H1 (cell line): ENCODE measurements at regions not wholly inside any gene's neighbourhood (a gene's known extent, or its start where the extent isn't known, plus 50 kb on each side); places are given as distances from the start of the nearest gene placed in this dataset.

Experiments used
- CTCF ChIA-PET: fragments of 300-600 bp; sonication (Branson Sonifier 250); formaldehyde crosslinking; loops from one replicate; lab custom pipeline; 2021; ENCODE audit not compliant: partially characterized antibody; lab: Charles Lee
- POLR2A ChIA-PET: fragments of 300-600 bp; sonication (Branson Sonifier 250); formaldehyde crosslinking; loops from one replicate; lab custom pipeline; 2021; ENCODE audit warnings: inconsistent platforms; ENCODE audit not compliant: partially characterized antibody; lab: Charles Lee
- DNase-seq, 2 experiments: peaks; one replicate each; pipeline versions ENCODE4 v3.0.0 to v3.0.0-alpha.2; 2010 to 2022; ENCODE audit warnings: low spot score in 2 of 2, low read depth in 1 of 2, mixed read lengths in 1 of 2
- FAIRE-seq: peaks from 2 replicates; lab custom pipeline; 2011; peaks lifted over from hg19 to GRCh38; lab: Jason Lieb, UNC
- H2AFZ ChIP-seq: 2 replicates; pipeline ENCODE4 v1.8.1; 2012; ENCODE audit warnings: low read length, inconsistent platforms
- H2AK5ac ChIP-seq: 2 replicates; pipeline ENCODE4 v1.6.1; 2013; ENCODE audit warnings: low read depth, low read length
- H2BK120ac ChIP-seq: replicated peaks from 2 replicates; pipeline ENCODE3; 2013; ENCODE audit warnings: low read depth, low read length, inconsistent platforms
- H2BK12ac ChIP-seq: 2 replicates; pipeline ENCODE4 v1.6.1; 2013; ENCODE audit warnings: low read depth, low read length
- H2BK15ac ChIP-seq: 2 replicates; pipeline ENCODE4 v1.6.1; 2013; ENCODE audit warnings: low read length
- H2BK20ac ChIP-seq: 2 replicates; pipeline ENCODE4 v1.6.1; 2013; ENCODE audit warnings: low read length
- H2BK5ac ChIP-seq: 2 replicates; pipeline ENCODE4 v1.6.1; 2013; ENCODE audit warnings: low read depth, low read length
- H3K14ac ChIP-seq: 2 replicates; pipeline ENCODE4 v1.6.1; 2013; ENCODE audit warnings: inconsistent platforms; ENCODE audit not compliant: insufficient read length
- H3K18ac ChIP-seq: 2 replicates; pipeline ENCODE4 v1.6.1; 2013; ENCODE audit warnings: low read length; ENCODE audit errors: extremely low read depth
- H3K23ac ChIP-seq: 2 replicates; pipeline ENCODE4 v1.6.1; 2013; ENCODE audit warnings: inconsistent platforms; ENCODE audit not compliant: insufficient read length
- H3K23me2 ChIP-seq: 2 replicates; pipeline ENCODE4 v1.6.1; 2013; ENCODE audit warnings: low read depth, low read length
- H3K27ac ChIP-seq: 2 replicates; pipeline ENCODE4 v1.6.1; 2011; ENCODE audit warnings: low read depth, low read length, inconsistent platforms
- H3K27me3 ChIP-seq, 4 experiments: replicated peaks in 1 of 4; 1 replicate in 1 of 4; 2 replicates in 3 of 4; pipeline versions ENCODE4 v1.6.1 to v1.8.1; 2011 to 2013; ENCODE audit warnings: low read length in 3 of 4, mild to moderate bottlenecking in 3 of 4, inconsistent platforms in 2 of 4, mixed read lengths in 2 of 4, moderate library complexity in 1 of 4; ENCODE audit not compliant: control insufficient read depth in 3 of 4, insufficient read depth in 3 of 4; ENCODE audit errors: extremely low read depth in 1 of 4
- H3K36me3 ChIP-seq, 4 experiments: 2 replicates each; pipeline versions ENCODE4 v1.6.1 to v1.8.1; 2011 to 2013; ENCODE audit warnings: mild to moderate bottlenecking in 4 of 4, low read length in 3 of 4, moderate library complexity in 2 of 4, control low read depth in 1 of 4, inconsistent platforms in 1 of 4; ENCODE audit not compliant: insufficient read depth in 4 of 4, control insufficient read depth in 2 of 4
- H3K4ac ChIP-seq: replicated peaks from 2 replicates; pipeline ENCODE3; 2013; ENCODE audit warnings: low read length, low read depth, mixed read lengths, inconsistent platforms; ENCODE audit not compliant: insufficient read length
- H3K4me1 ChIP-seq, 4 experiments: replicated peaks in 1 of 4; 1 replicate in 1 of 4; 2 replicates in 3 of 4; pipeline versions ENCODE4 v1.6.1 to v1.8.1; 2011 to 2013; ENCODE audit warnings: low read length in 3 of 4, inconsistent platforms in 2 of 4, mixed read lengths in 1 of 4; ENCODE audit not compliant: insufficient read depth in 4 of 4, control insufficient read depth in 3 of 4
- H3K4me2 ChIP-seq, 2 experiments: 2 replicates each; pipeline versions ENCODE4 v1.6.1 to v1.8.1; 2011 to 2013; ENCODE audit warnings: low read depth in 2 of 2, low read length in 2 of 2, control low read depth in 1 of 2, inconsistent platforms in 1 of 2, mild to moderate bottlenecking in 1 of 2; ENCODE audit not compliant: insufficient read depth in 1 of 2
- H3K4me3 ChIP-seq, 4 experiments: fragments of 200-600, 300-600 bp in 1 of 4; sonication (generic), shearing (Covaris generic), sonication (Bioruptor Twin) in 1 of 4; 2 replicates each; pipeline versions ENCODE4 v1.5.1 to v1.8.1; 2011 to 2016; ENCODE audit warnings: low read length in 4 of 4, low read depth in 3 of 4, control low read depth in 2 of 4, inconsistent platforms in 2 of 4, mild to moderate bottlenecking in 2 of 4, mixed read lengths in 1 of 4, moderate library complexity in 1 of 4; ENCODE audit not compliant: insufficient read depth in 2 of 4; ENCODE audit errors: extremely low read depth in 1 of 4
- H3K56ac ChIP-seq: replicated peaks from 2 replicates; pipeline ENCODE3; 2013; ENCODE audit warnings: low read depth, mild to moderate bottlenecking, mixed read lengths, low read length, inconsistent platforms; ENCODE audit not compliant: insufficient read length
- H3K79me1 ChIP-seq: 2 replicates; pipeline ENCODE4 v1.6.1; 2013; ENCODE audit warnings: low read depth, low read length, control low read depth
- H3K79me2 ChIP-seq, 2 experiments: 2 replicates each; pipeline versions ENCODE4 v1.6.1 to v1.8.1; 2012 to 2013; ENCODE audit warnings: low read length in 2 of 2, mild to moderate bottlenecking in 2 of 2, inconsistent platforms in 1 of 2; ENCODE audit not compliant: insufficient read depth in 2 of 2, control insufficient read depth in 1 of 2
- H3K9ac ChIP-seq, 4 experiments: replicated peaks in 1 of 4; 1 replicate in 1 of 4; 2 replicates in 3 of 4; pipeline versions ENCODE4 v1.6.1 to v1.8.1; 2011 to 2013; ENCODE audit warnings: low read depth in 3 of 4, low read length in 3 of 4, control low read depth in 2 of 4, mild to moderate bottlenecking in 2 of 4, moderate library complexity in 2 of 4, inconsistent platforms in 1 of 4; ENCODE audit errors: extremely low read depth in 1 of 4
- H3K9me3 ChIP-seq, 2 experiments: 2 replicates each; pipeline versions ENCODE4 v1.6.1 to v1.8.1; 2012 to 2013; ENCODE audit warnings: mild to moderate bottlenecking in 2 of 2, moderate library complexity in 2 of 2, control low read depth in 1 of 2, inconsistent platforms in 1 of 2, low read depth in 1 of 2, low read length in 1 of 2, mixed read lengths in 1 of 2; ENCODE audit not compliant: insufficient read depth in 2 of 2
- H4K20me1 ChIP-seq, 2 experiments: replicated peaks in 1 of 2; 2 replicates each; pipeline versions ENCODE3 to v1.8.1; 2011 to 2013; ENCODE audit warnings: inconsistent platforms in 2 of 2, low read length in 2 of 2, mild to moderate bottlenecking in 1 of 2; ENCODE audit not compliant: insufficient read depth in 2 of 2, control insufficient read depth in 1 of 2
- H4K5ac ChIP-seq: 2 replicates; pipeline ENCODE4 v1.6.1; 2013; ENCODE audit warnings: low read length, low read depth, mixed read lengths, inconsistent platforms; ENCODE audit not compliant: insufficient read length
- H4K8ac ChIP-seq: 2 replicates; pipeline ENCODE4 v1.8.0; 2013; ENCODE audit warnings: mild to moderate bottlenecking, moderate library complexity, low read length, inconsistent platforms; ENCODE audit not compliant: insufficient read depth; ENCODE audit errors: extremely low read depth
- H4K91ac ChIP-seq: replicated peaks from 2 replicates; pipeline ENCODE3; 2013; ENCODE audit warnings: low read length, mixed read lengths, inconsistent platforms; ENCODE audit not compliant: insufficient read length
- EGR1 ChIP-seq: IDR thresholded peaks from 2 replicates; pipeline ENCODE4 v1.6.1; 2011; ENCODE audit warnings: low read depth, low read length, borderline replicate concordance
- NANOG ChIP-seq: IDR thresholded peaks from 2 replicates; pipeline ENCODE4 v1.6.1; 2011; ENCODE audit warnings: low read length, low read depth, mild to moderate bottlenecking, inconsistent platforms; ENCODE audit not compliant: insufficient read depth, poor library complexity, severe bottlenecking
- POU5F1 ChIP-seq: IDR thresholded peaks from 2 replicates; pipeline ENCODE4 v1.6.1; 2011; ENCODE audit warnings: low read depth, mild to moderate bottlenecking, low read length, moderate library complexity
- SP1 ChIP-seq: IDR thresholded peaks from 2 replicates; pipeline ENCODE4 v1.6.1; 2011; ENCODE audit warnings: low read depth, low read length
- SRF ChIP-seq: IDR thresholded peaks from 2 replicates; pipeline ENCODE4 v1.6.1; 2011; ENCODE audit warnings: mild to moderate bottlenecking, low read depth, low read length, moderate library complexity
- YY1 ChIP-seq: IDR thresholded peaks from 2 replicates; pipeline ENCODE4 v1.6.1; 2011; ENCODE audit warnings: low read depth, mild to moderate bottlenecking, low read length
- WGBS, 2 experiments: shearing (Covaris generic) in 1 of 2; methylation state at CpG; one replicate each; pipeline versions ENCODE4 v1.1.6 to v1.1.7; 2013 to 2015; ENCODE audit warnings: low lambda C conversion rate in 2 of 2, mixed read lengths in 2 of 2, inconsistent platforms in 1 of 2, low coverage in 1 of 2, missing lambda C conversion rate in 1 of 2; ENCODE audit not compliant: insufficient replicate concordance in 2 of 2, insufficient coverage in 1 of 2, insufficient read length in 1 of 2; ENCODE audit errors: extremely low coverage in 1 of 2, missing lambda C conversion rate in 1 of 2; 5-methylcytosine and 5-hydroxymethylcytosine counted together
- TF ChIP-seq, protein P1 (sequence below): IDR thresholded peaks from 2 replicates; pipeline ENCODE4 v1.6.1; 2012; ENCODE audit warnings: inconsistent platforms
- TF ChIP-seq, protein P2 (sequence below), 3 experiments: IDR thresholded peaks; 1 replicate in 2 of 3; 2 replicates in 1 of 3; pipeline versions ENCODE4 v1.5.1 to v1.6.1; 2011; ENCODE audit warnings: low read length in 3 of 3, mild to moderate bottlenecking in 3 of 3, inconsistent platforms in 2 of 3, low read depth in 1 of 3, moderate library complexity in 1 of 3; ENCODE audit not compliant: insufficient read depth in 1 of 3; ENCODE audit errors: control extremely low read depth in 1 of 3
- TF ChIP-seq, protein P3 (sequence below): IDR thresholded peaks from 2 replicates; pipeline ENCODE4 v1.6.1; 2012; ENCODE audit warnings: inconsistent platforms

DNA sequence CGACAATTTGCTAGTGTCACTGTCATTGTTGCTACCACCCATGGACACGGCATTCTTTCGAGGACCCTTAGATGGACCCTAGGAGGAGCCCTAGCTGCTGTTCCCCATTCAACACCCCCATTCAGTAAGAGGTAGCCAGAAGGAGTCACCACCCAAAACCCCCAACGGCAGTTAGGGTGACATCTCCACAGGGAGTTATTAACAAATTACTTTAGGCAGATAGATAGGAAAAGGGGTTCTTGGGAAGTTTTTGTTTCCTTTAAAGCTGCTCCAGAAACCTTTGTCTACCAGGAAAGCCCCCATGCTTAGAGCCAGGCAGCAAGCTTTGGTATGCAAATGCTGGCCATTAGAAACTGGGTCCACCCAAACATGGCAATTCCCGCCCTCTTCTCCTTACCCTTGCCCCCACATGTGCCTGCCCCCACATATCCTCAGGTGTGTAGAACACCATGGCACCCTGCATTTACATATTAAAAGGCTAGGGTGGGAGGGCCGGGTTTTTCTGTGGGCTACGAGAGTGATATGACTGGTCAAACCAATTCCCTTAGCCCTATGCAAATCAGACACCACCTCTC is 190.9 kb downstream of the SLITRK6 start:
- Histone ChIP-seq H2BK15ac (no peak overlapping the region), H3K9ac (no peak overlapping the region), H3K18ac (no peak overlapping the region), H3K27ac (no peak overlapping the region), H4K5ac (no peak overlapping the region), H2BK20ac (no peak overlapping the region), H2AFZ (no peak overlapping the region), H3K4me2 (no peak overlapping the region), H3K79me2 (no peaks in the 10 kb centered on the region), H4K8ac (no peak overlapping the region), H3K23ac (no peak overlapping the region), H3K4me3 (no peak overlapping the region), H2BK120ac (no peak overlapping the region), H3K4me1 (no peaks in the 10 kb centered on the region; a peak in 1 of 7 replicates), H3K27me3 (no peaks in the 10 kb centered on the region), H4K91ac (no peak overlapping the region), H3K36me3 (no peaks in the 10 kb centered on the region), H2BK5ac (no peak overlapping the region), H4K20me1 (no peaks in the 10 kb centered on the region), H3K23me2 (no peaks in the 10 kb centered on the region), H3K4ac (no peak overlapping the region), H2AK5ac (no peak overlapping the region), H3K56ac (no peak overlapping the region), H3K9me3 (no peaks in the 10 kb centered on the region; a peak in 1 of 4 replicates), H2BK12ac (no peak overlapping the region), H3K14ac (no peak overlapping the region), H3K79me1 (no peaks in the 10 kb centered on the region)
- FAIRE-seq (no peak), DNase-seq (peak; percentile 46 to 47)
- ChIA-PET POLR2A (interaction anchor here (0.6 kb wide), 1 partner anchor 9 kb away, joined by 3 read pairs; no protein-coding TSS in a partner anchor), CTCF (no interaction called here)
- WGBS, 2 experiments, result 57% methylated on average over 7 of the region's 7 CpGs; no CpG with 5 or more reads in 1 of the 2 experiments
- TF ChIP-seq SRF (peak; percentile 34; the same call in 1 of the 2 replicates), EGR1 (no peak), YY1 (0 out of 2 replicates have a peak, but pooled peaks have one; percentile 33), POU5F1 (peak; percentile 15; the same call in 1 of the 2 replicates), SP1 (no peak), NANOG (peak; percentile 63)
- TF ChIP-seq, protein P1, sequence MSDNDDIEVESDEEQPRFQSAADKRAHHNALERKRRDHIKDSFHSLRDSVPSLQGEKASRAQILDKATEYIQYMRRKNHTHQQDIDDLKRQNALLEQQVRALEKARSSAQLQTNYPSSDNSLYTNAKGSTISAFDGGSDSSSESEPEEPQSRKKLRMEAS, result peak; percentile 46; the same call in 1 of the 2 replicates
- TF ChIP-seq, protein P2, sequence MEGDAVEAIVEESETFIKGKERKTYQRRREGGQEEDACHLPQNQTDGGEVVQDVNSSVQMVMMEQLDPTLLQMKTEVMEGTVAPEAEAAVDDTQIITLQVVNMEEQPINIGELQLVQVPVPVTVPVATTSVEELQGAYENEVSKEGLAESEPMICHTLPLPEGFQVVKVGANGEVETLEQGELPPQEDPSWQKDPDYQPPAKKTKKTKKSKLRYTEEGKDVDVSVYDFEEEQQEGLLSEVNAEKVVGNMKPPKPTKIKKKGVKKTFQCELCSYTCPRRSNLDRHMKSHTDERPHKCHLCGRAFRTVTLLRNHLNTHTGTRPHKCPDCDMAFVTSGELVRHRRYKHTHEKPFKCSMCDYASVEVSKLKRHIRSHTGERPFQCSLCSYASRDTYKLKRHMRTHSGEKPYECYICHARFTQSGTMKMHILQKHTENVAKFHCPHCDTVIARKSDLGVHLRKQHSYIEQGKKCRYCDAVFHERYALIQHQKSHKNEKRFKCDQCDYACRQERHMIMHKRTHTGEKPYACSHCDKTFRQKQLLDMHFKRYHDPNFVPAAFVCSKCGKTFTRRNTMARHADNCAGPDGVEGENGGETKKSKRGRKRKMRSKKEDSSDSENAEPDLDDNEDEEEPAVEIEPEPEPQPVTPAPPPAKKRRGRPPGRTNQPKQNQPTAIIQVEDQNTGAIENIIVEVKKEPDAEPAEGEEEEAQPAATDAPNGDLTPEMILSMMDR (IDR thresholded peaks at IDR 0.05; ENCODE audit: control extremely low read depth in 1 of 3, insufficient read depth in 1 of 3, low read depth in 1 of 3, low read length in 3 of 3), result peak in 1 of 3 experiments; percentile 2; a peak in 1 of 4 replicates
- TF ChIP-seq, protein P3, sequence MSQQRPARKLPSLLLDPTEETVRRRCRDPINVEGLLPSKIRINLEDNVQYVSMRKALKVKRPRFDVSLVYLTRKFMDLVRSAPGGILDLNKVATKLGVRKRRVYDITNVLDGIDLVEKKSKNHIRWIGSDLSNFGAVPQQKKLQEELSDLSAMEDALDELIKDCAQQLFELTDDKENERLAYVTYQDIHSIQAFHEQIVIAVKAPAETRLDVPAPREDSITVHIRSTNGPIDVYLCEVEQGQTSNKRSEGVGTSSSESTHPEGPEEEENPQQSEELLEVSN, result peak; percentile 78
